Osteocyte (in vitro differentiated cells): ENCODE measurements at regions not wholly inside any gene's neighbourhood (a gene's known extent, or its start where the extent isn't known, plus 50 kb on each side); places are given as distances from the start of the nearest gene placed in this dataset.

Source experiments
- DNase-seq: peaks from one replicate; pipeline ENCODE4 v3.0.0; 2021; ENCODE audit warnings: mixed read lengths; ENCODE audit not compliant: unreplicated experiment; ENCODE audit errors: extremely low spot score
- H3K27ac Mint-ChIP-seq: one replicate; pipeline ENCODE4 v1.8.0; 2021; ENCODE audit warnings: mild to moderate bottlenecking, mixed read lengths; ENCODE audit not compliant: unreplicated experiment
- H3K27me3 Mint-ChIP-seq: one replicate; pipeline ENCODE4 v1.8.0; 2021; ENCODE audit warnings: mixed read lengths; ENCODE audit not compliant: unreplicated experiment
- H3K36me3 Mint-ChIP-seq: one replicate; pipeline ENCODE4 v1.8.0; 2021; ENCODE audit warnings: mixed read lengths; ENCODE audit not compliant: unreplicated experiment
- H3K4me1 Mint-ChIP-seq: one replicate; pipeline ENCODE4 v1.8.0; 2021; ENCODE audit warnings: mixed read lengths; ENCODE audit not compliant: unreplicated experiment
- H3K4me3 Mint-ChIP-seq: one replicate; pipeline ENCODE4 v1.8.0; 2021; ENCODE audit warnings: mild to moderate bottlenecking, moderate library complexity, mixed read lengths; ENCODE audit not compliant: unreplicated experiment
- H3K9me3 Mint-ChIP-seq: one replicate; pipeline ENCODE4 v1.8.0; 2021; ENCODE audit warnings: mixed read lengths; ENCODE audit not compliant: unreplicated experiment
- CTCF ChIP-seq: fragments of 200-600 bp; sonication (generic); IDR thresholded peaks from 2 replicates; pipeline ENCODE4 v1.5.0; 2021; ENCODE audit warnings: antibody characterized with exemption, mild to moderate bottlenecking, moderate library complexity

GRCh38 chr5:8013948-8014710 is 145.2 kb downstream of the MTRR start:
- no peak for DNase-seq
- H3K36me3 Mint-ChIP-seq, result peaks cover 3% of the 10 kb centered on the region
- H3K27me3 Mint-ChIP-seq, result no peaks in the 10 kb centered on the region
- no peaks in the 10 kb centered on the region for H3K9me3 Mint-ChIP-seq
- H3K4me3 Mint-ChIP-seq, result no peak overlapping the region
- TF ChIP-seq CTCF, result no peak
- H3K4me1 Mint-ChIP-seq, result no peaks in the 10 kb centered on the region
- H3K27ac Mint-ChIP-seq, result no peak overlapping the region

- no peaks in the 10 kb centered on the region for H3K27me3 Mint-ChIP-seq
- no peaks in the 10 kb centered on the region for H3K9me3 Mint-ChIP-seq
These were observed 150.8 kb downstream of the MTRR start for GRCh38 chr5:8019719-8020218.

GRCh38 chr5:8020861-8021514 is 152.0 kb downstream of the MTRR start:
- H3K4me1 Mint-ChIP-seq, result no peaks in the 10 kb centered on the region
- H3K9me3 Mint-ChIP-seq, result no peaks in the 10 kb centered on the region
- no peaks in the 10 kb centered on the region for H3K27me3 Mint-ChIP-seq
- H3K27ac Mint-ChIP-seq, result no peak overlapping the region
- H3K36me3 Mint-ChIP-seq, result no peaks in the 10 kb centered on the region
- DNase-seq, result no peak
- no peak overlapping the region for H3K4me3 Mint-ChIP-seq
- no peak for TF ChIP-seq CTCF

More at GRCh38 chr5:8019719-8020218, 150.8 kb downstream of the MTRR start:
- TF ChIP-seq CTCF, result no peak
- no peaks in the 10 kb centered on the region for H3K36me3 Mint-ChIP-seq
- no peak overlapping the region for H3K4me3 Mint-ChIP-seq
- no peaks in the 10 kb centered on the region for H3K4me1 Mint-ChIP-seq
- no peak overlapping the region for H3K27ac Mint-ChIP-seq
- DNase-seq, result no peak

- H3K27me3 Mint-ChIP-seq, result peaks cover 6% of the 10 kb centered on the region
- no peak overlapping the region for H3K27ac Mint-ChIP-seq
- no peaks in the 10 kb centered on the region for H3K9me3 Mint-ChIP-seq
- H3K4me3 Mint-ChIP-seq, result no peak overlapping the region
- no peaks in the 10 kb centered on the region for H3K36me3 Mint-ChIP-seq
- TF ChIP-seq CTCF, result no peak
- H3K4me1 Mint-ChIP-seq, result no peaks in the 10 kb centered on the region
- DNase-seq, result no peak
These were observed 159.3 kb downstream of the MTRR start for GRCh38 chr5:8028243-8028642.

GRCh38 chr5:8033261-8033660 is 164.3 kb downstream of the MTRR start:
- no peak for DNase-seq
- H3K27me3 Mint-ChIP-seq, result peaks cover 6% of the 10 kb centered on the region
- H3K4me1 Mint-ChIP-seq, result no peaks in the 10 kb centered on the region
- no peaks in the 10 kb centered on the region for H3K9me3 Mint-ChIP-seq
- no peak overlapping the region for H3K4me3 Mint-ChIP-seq
- no peak for TF ChIP-seq CTCF
- no peak overlapping the region for H3K27ac Mint-ChIP-seq
- no peaks in the 10 kb centered on the region for H3K36me3 Mint-ChIP-seq
